Astrocyte (in vitro differentiated cells and primary cell): ENCODE measurements at regions not wholly inside any gene's neighbourhood (a gene's known extent, or its start where the extent isn't known, plus 50 kb on each side); places are given as distances from the start of the nearest gene placed in this dataset.

Experiments
- EZH2 ChIP-seq: IDR thresholded peaks from 2 replicates; pipeline ENCODE4 v1.6.1; 2012; ENCODE audit warnings: mild to moderate bottlenecking, low read length, inconsistent platforms; ENCODE audit not compliant: insufficient read depth
- TF ChIP-seq, protein P1 (sequence below): IDR thresholded peaks from 2 replicates; pipeline ENCODE4 v1.5.1; 2011; ENCODE audit warnings: low read depth, mild to moderate bottlenecking, inconsistent platforms, low read length, moderate library complexity; ENCODE audit not compliant: insufficient read depth

DNA sequence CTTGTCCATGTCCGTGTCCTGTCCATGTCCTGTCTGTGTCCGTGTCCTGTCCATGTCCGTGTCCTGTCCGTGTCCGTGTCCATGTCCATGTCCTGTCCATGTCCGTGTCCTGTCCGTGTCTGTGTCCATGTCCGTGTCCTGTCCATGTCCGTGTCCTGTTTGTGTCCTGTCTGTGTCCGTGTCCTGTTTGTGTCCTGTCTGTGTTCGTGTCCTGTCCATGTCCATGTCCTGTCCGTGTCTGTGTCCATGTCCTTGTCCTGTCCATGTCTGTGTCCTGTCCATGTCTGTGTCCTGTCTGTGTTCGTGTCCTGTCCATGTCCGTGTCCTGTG lies 55.0 kb upstream of the BHLHE23 start:
- TF ChIP-seq, protein P1, sequence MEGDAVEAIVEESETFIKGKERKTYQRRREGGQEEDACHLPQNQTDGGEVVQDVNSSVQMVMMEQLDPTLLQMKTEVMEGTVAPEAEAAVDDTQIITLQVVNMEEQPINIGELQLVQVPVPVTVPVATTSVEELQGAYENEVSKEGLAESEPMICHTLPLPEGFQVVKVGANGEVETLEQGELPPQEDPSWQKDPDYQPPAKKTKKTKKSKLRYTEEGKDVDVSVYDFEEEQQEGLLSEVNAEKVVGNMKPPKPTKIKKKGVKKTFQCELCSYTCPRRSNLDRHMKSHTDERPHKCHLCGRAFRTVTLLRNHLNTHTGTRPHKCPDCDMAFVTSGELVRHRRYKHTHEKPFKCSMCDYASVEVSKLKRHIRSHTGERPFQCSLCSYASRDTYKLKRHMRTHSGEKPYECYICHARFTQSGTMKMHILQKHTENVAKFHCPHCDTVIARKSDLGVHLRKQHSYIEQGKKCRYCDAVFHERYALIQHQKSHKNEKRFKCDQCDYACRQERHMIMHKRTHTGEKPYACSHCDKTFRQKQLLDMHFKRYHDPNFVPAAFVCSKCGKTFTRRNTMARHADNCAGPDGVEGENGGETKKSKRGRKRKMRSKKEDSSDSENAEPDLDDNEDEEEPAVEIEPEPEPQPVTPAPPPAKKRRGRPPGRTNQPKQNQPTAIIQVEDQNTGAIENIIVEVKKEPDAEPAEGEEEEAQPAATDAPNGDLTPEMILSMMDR = no peak
- no peak for TF ChIP-seq EZH2
